ENCODE measurements at regions not wholly inside any gene's neighbourhood (a gene's known extent, or its start where the extent isn't known, plus 50 kb on each side); places are given as distances from the start of the nearest gene placed in this dataset.

- DNase-seq = no peak
Observed at GRCh38 chr13:73480779-73481559, 422.2 kb downstream of the KLF5 start.

GRCh38 chr13:73479856-73480255, 421.1 kb downstream of the KLF5 start:
- no peak for DNase-seq

- no peak for DNase-seq
Observed at GRCh38 chr13:73479351-73479750, 420.5 kb downstream of the KLF5 start.

GRCh38 chr13:73477441-73477840, 418.6 kb downstream of the KLF5 start:
- DNase-seq = no peak

- DNase-seq = no peak
Observed at GRCh38 chr13:73473016-73473415, 414.2 kb downstream of the KLF5 start.

GRCh38 chr13:73467125-73467524, 408.3 kb downstream of the KLF5 start:
- DNase-seq = no peak

GRCh38 chr13:73466561-73466960, 407.8 kb downstream of the KLF5 start:
- DNase-seq = no peak

- no peak for DNase-seq
Observed at GRCh38 chr13:73465617-73465971, 406.8 kb downstream of the KLF5 start.

- DNase-seq = no peak
Observed at GRCh38 chr13:73464758-73465616, 406.2 kb downstream of the KLF5 start.

- no peak for DNase-seq
Observed at GRCh38 chr13:73462241-73462640, 403.4 kb downstream of the KLF5 start.

GRCh38 chr13:73451221-73452029, 392.6 kb downstream of the KLF5 start:
- DNase-seq = no peak

GRCh38 chr13:73450583-73450982, 391.8 kb downstream of the KLF5 start:
- DNase-seq = no peak

- DNase-seq = no peak
Observed at GRCh38 chr13:73449252-73449651, 390.4 kb downstream of the KLF5 start.

- DNase-seq = no peak
Observed at GRCh38 chr13:73440296-73440895, 381.6 kb downstream of the KLF5 start.

- no peak for DNase-seq
Observed at GRCh38 chr13:73433890-73434289, 375.1 kb downstream of the KLF5 start.

GRCh38 chr13:73433458-73433857, 374.7 kb downstream of the KLF5 start:
- no peak for DNase-seq

GRCh38 chr13:73429701-73430100, 370.9 kb downstream of the KLF5 start:
- no peak for DNase-seq

- DNase-seq = no peak
Observed at GRCh38 chr13:73428706-73429105, 369.9 kb downstream of the KLF5 start.

GRCh38 chr13:73428137-73428536, 369.3 kb downstream of the KLF5 start:
- no peak for DNase-seq

GRCh38 chr13:73422973-73423372, 364.2 kb downstream of the KLF5 start:
- no peak for DNase-seq

GRCh38 chr13:73421310-73421912, 362.6 kb downstream of the KLF5 start:
- no peak for DNase-seq

- no peak for DNase-seq
Observed at GRCh38 chr13:73419186-73419585, 360.4 kb downstream of the KLF5 start.
